Esophagus (tissue), 2 donors: ENCODE measurements at regions not wholly inside any gene's neighbourhood (a gene's known extent, or its start where the extent isn't known, plus 50 kb on each side); places are given as distances from the start of the nearest gene placed in this dataset.
"Not testable (repeated sequence)": the region's sequence is repeated elsewhere in the genome, so short reads cannot be mapped to it uniquely, and the experiment has no call there.

ENCODE experiments used
- H3K27ac ChIP-seq, 2 donors: one replicate each; pipeline ENCODE4 v1.5.1; 2013; ENCODE audit warnings: low read depth in 2 of 2, mild to moderate bottlenecking in 2 of 2, inconsistent platforms in 1 of 2, low read length in 1 of 2, moderate library complexity in 1 of 2
- H3K27me3 ChIP-seq, 2 donors: one replicate each; pipeline ENCODE4 v1.6.1; 2013; ENCODE audit warnings: low read length in 2 of 2, control low read depth in 1 of 2, mild to moderate bottlenecking in 1 of 2; ENCODE audit not compliant: insufficient read depth in 2 of 2, control insufficient read depth in 1 of 2
- H3K36me3 ChIP-seq, 2 donors: one replicate each; pipeline ENCODE4 v1.6.1; 2013; ENCODE audit warnings: low read length in 1 of 2; ENCODE audit not compliant: control insufficient read depth in 2 of 2, insufficient read depth in 2 of 2
- H3K4me1 ChIP-seq, 2 donors: one replicate each; pipeline ENCODE4 v1.6.1; 2013; ENCODE audit warnings: low read length in 1 of 2; ENCODE audit not compliant: control insufficient read depth in 2 of 2, insufficient read depth in 2 of 2
- H3K4me3 ChIP-seq, 2 donors: one replicate each; pipeline ENCODE4 v1.5.1; 2013; ENCODE audit warnings: low read length in 2 of 2, mild to moderate bottlenecking in 2 of 2, low read depth in 1 of 2, moderate library complexity in 1 of 2
- H3K9me3 ChIP-seq, 2 donors: one replicate each; pipeline ENCODE4 v1.6.1; 2013; ENCODE audit warnings: mild to moderate bottlenecking in 2 of 2, low read depth in 1 of 2, low read length in 1 of 2, moderate library complexity in 1 of 2; ENCODE audit not compliant: control insufficient read depth in 2 of 2, insufficient read depth in 1 of 2
- WGBS, 2 donors: extraction: QIAGEN DNeasy Blood & Tissue Kit; methylation state at CpG; one replicate each; pipeline ENCODE4 v1.1.7; 2013; 5-methylcytosine and 5-hydroxymethylcytosine counted together
- donor health status: healthy with polysubstance abuse.
- donor health status: Bipolar disorder and iron deficiency.

DNA sequence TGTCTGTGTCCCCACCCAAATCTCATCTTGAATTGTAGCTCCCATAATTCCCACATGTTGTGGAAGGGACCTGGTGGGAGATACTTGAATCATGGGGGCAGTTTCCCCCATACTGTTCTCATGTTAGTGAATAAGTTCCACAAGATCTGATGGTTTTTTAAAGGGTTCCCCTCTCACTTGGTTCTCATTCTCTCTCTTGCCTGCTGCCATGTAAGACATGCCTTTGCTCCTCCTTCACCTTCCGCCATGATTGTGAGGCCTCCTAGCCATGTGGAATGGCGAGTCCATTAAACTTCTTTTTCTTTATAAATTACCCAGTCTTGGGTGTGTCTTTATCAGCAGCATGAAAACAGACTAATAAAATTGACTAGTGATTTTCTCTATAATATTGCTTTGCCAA is 75.2 kb upstream of the SH3BP4 start:
- H3K9me3 ChIP-seq, H3K36me3 ChIP-seq, H3K4me3 ChIP-seq, H3K4me1 ChIP-seq, H3K27ac ChIP-seq, H3K27me3 ChIP-seq: not testable (repeated sequence)
- WGBS, 2 donors, result 92 to 93% methylated on average over 2 of the region's 2 CpGs

- no peak overlapping the region for H3K27ac ChIP-seq
- no peak overlapping the region for H3K4me3 ChIP-seq
- peaks cover 0 to 3% of the 10 kb centered on the region in 2 donors for H3K4me1 ChIP-seq
- H3K27me3 ChIP-seq, result no peaks in the 10 kb centered on the region
- no peaks in the 10 kb centered on the region for H3K9me3 ChIP-seq
- 78 to 80% methylated on average over 10 of the region's 10 CpGs for WGBS, 2 donors
- no peaks in the 10 kb centered on the region for H3K36me3 ChIP-seq
Observed at GRCh38 chr2:234874347-234875046, 77.3 kb upstream of the SH3BP4 start.

- Histone ChIP-seq H3K36me3 (no peaks in the 10 kb centered on the region), H3K27ac (no peak overlapping the region), H3K27me3 (no peaks in the 10 kb centered on the region), H3K9me3 (no peaks in the 10 kb centered on the region), H3K4me1 (peaks cover 0 to 3% of the 10 kb centered on the region in 2 donors), H3K4me3 (no peak overlapping the region)
- WGBS, 2 donors, result 68 to 70% methylated on average over 6 of the region's 6 CpGs
Observed at GRCh38 chr2:234873828-234874173, 78.0 kb upstream of the SH3BP4 start.

DNA sequence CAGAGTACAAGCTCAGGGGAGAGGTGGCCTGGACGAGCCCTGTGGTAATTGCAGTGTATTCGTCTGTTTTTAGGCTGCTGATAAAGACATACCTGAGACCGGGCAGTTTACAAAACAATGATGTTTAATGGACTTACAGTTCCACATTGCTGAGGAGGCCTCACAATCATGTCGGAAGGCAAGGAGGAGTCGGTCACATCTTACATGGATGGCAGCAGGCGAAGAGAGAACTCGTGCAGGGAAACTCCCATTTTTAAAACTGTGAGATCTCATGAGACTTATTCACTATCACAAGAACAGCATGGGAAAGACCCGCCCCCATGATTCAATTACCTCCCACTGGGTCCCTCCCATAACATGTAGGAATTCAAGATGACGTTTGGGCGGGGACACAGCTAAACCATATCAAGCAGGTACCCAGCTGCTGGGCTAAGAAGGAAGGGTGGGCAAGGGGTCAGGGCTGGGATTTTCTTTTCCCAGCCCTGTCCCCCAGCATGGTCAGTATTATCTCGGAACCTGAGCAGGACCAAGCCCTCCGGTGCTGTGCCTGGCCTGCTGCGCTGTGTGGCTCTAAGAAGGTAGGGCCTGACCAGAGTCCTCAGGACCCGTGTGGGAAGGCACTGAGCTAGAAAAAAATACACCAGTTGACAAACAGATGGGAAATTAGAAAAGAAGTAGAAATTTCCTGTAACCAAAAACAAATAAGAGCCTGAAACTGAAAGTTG is 78.6 kb upstream of the SH3BP4 start:
- H3K36me3 ChIP-seq, result no peaks in the 10 kb centered on the region
- no peaks in the 10 kb centered on the region for H3K27me3 ChIP-seq
- no peaks in the 10 kb centered on the region for H3K9me3 ChIP-seq
- H3K4me1 ChIP-seq, result peaks cover 0 to 3% of the 10 kb centered on the region in 2 donors
- H3K27ac ChIP-seq, result peak overlapping the region; percentile 27 to 34
- no peak overlapping the region for H3K4me3 ChIP-seq
- 86 to 88% methylated on average over 14 of the region's 14 CpGs for WGBS, 2 donors

GRCh38 chr2:234869969-234870368 is 81.8 kb upstream of the SH3BP4 start:
- no peak overlapping the region for H3K4me3 ChIP-seq
- no peaks in the 10 kb centered on the region for H3K9me3 ChIP-seq
- H3K36me3 ChIP-seq, result no peaks in the 10 kb centered on the region
- no peaks in the 10 kb centered on the region for H3K27me3 ChIP-seq
- no peak overlapping the region for H3K27ac ChIP-seq
- 73 to 89% methylated on average over 3 of the region's 3 CpGs for WGBS, 2 donors
- H3K4me1 ChIP-seq, result peaks cover 0 to 3% of the 10 kb centered on the region in 2 donors

DNA sequence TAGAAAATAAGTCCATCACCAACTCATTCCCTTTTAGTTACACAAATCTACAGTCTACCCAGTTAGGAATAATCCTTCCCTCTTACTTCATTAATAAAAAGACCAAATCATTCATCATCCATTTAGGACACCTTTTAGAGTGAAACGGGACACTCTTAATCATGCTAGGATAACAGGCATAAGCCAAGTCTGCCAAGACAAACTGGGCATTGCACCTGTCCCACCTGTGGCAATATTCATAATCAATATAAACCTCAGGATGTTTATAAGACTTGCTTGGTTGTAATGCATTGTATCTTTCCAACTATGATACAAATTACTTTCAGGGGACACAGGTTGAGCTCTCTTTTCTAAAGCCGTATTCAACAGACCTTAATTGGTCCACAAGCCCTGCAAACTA is 82.7 kb upstream of the SH3BP4 start:
- H3K27ac ChIP-seq, result no peak overlapping the region
- no peak overlapping the region for H3K4me3 ChIP-seq
- H3K27me3 ChIP-seq, result no peaks in the 10 kb centered on the region
- no peaks in the 10 kb centered on the region for H3K9me3 ChIP-seq
- no peaks in the 10 kb centered on the region for H3K4me1 ChIP-seq
- WGBS, 2 donors, result 37 to 49% methylated on average over 2 of the region's 2 CpGs
- no peaks in the 10 kb centered on the region for H3K36me3 ChIP-seq

DNA sequence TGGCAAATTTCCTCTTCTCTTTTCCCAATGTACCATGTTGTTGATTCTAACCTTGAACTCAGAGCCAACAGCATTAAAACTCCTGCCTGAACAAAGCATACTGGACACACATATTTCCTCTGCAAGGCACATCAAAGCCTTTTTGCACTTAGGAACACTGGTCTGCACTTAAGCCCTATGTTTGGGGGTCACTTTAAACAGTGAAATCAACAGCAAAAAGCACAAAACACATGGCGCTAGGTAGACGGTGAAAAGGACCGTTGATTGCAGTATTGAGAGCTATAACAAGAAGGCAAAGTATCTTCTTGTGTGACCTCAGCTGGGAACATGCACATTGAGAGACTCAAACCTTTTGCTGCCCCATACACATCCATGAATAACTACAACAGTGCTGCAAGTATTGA is 83.9 kb upstream of the SH3BP4 start:
- H3K27ac ChIP-seq, result no peak overlapping the region
- 92% methylated on average over 3 of the region's 3 CpGs for WGBS, 2 donors
- no peaks in the 10 kb centered on the region for H3K27me3 ChIP-seq
- no peaks in the 10 kb centered on the region for H3K36me3 ChIP-seq
- peaks cover 6 to 7% of the 10 kb centered on the region in 2 donors for H3K4me1 ChIP-seq
- no peaks in the 10 kb centered on the region for H3K9me3 ChIP-seq
- no peak overlapping the region for H3K4me3 ChIP-seq

DNA sequence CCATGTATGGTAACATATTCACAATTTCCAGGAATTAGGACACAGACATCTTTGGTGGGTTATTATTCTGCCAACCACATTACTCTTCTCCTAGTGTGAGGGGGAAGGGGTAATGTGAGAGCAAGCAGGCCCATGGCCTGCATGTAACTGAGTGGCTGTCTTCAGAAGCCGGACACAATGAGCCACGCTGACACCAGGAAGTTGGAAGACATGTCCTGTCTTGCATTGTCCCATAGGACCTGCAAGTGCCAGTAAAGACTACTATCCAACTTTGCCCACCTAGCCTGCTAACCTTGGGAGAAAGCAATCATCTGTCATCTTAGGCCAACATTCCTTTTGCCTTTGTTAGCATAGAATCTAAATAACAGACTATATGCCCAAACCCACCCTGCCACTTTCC is 86.2 kb upstream of the SH3BP4 start:
- H3K27me3 ChIP-seq, result no peaks in the 10 kb centered on the region
- H3K36me3 ChIP-seq, result no peaks in the 10 kb centered on the region
- peaks cover 7 to 11% of the 10 kb centered on the region in 2 donors for H3K4me1 ChIP-seq
- H3K4me3 ChIP-seq, result no peak overlapping the region
- no peaks in the 10 kb centered on the region for H3K9me3 ChIP-seq
- no peak overlapping the region for H3K27ac ChIP-seq
- WGBS, 2 donors, result 71 to 74% methylated on average over 2 of the region's 2 CpGs

DNA sequence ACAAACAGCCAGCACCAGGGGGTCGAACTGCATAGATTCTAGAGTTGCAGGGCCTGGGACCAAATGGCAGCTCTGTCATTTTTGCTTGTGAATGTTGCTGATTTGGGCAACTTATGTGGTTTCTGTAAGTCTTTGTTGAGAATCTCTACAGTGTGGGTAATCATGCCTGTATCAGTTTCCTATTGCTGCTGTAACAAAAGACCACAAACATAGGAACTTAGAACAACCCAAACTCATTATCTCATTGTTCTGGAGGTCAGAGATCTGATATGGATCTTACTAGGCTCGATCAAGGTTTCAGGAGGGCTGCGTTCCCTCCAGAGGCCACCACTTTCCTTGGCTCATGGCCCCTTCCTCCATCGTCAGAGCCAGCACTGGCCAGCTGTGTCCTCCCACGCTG is 86.8 kb upstream of the SH3BP4 start:
- Histone ChIP-seq H3K4me1 (peaks cover 7 to 11% of the 10 kb centered on the region in 2 donors), H3K36me3 (no peaks in the 10 kb centered on the region), H3K9me3 (no peaks in the 10 kb centered on the region), H3K4me3 (no peak overlapping the region), H3K27me3 (no peaks in the 10 kb centered on the region), H3K27ac (no peak overlapping the region)
- 91 to 95% methylated on average over 5 of the region's 5 CpGs for WGBS, 2 donors

DNA sequence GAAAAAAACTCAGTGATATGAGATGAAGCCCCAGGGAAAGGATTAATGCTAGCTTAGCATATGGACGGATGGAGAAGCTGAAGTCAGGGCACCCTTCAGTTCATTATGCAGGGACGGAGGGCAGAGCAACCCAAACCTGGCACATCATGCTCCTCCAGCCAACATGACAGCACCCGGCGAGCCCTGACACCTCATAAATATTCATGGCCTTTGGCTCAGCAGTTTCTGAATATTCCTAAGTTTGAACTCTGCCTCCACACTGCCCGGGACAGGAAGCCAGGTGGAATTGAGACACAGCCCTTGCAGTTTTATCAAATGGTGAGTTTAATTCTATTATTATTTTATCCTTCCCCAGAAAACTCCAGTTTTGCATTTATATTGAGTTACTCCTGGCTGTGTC is 87.3 kb upstream of the SH3BP4 start:
- peaks cover 7 to 11% of the 10 kb centered on the region in 2 donors for H3K4me1 ChIP-seq
- no peaks in the 10 kb centered on the region for H3K36me3 ChIP-seq
- H3K4me3 ChIP-seq, result no peak overlapping the region
- no peaks in the 10 kb centered on the region for H3K9me3 ChIP-seq
- WGBS, 2 donors, result 78 to 85% methylated on average over 5 of the region's 5 CpGs
- no peaks in the 10 kb centered on the region for H3K27me3 ChIP-seq
- H3K27ac ChIP-seq, result no peak overlapping the region
